Naive thymus-derived CD4-positive, alpha-beta T cell (primary cell): ENCODE measurements at regions not wholly inside any gene's neighbourhood (a gene's known extent, or its start where the extent isn't known, plus 50 kb on each side); places are given as distances from the start of the nearest gene placed in this dataset.

Experiments
- ATAC-seq: fragments of 150-1000 bp; cut with Tn5 transposase; 2 replicates; pipeline ENCODE4 v1.10.0; 2021; ENCODE audit warnings: mild to moderate bottlenecking, moderate library complexity
- CTCF ChIA-PET: fragments of 350-600 bp; sonication (Branson Sonifier 250); formaldehyde crosslinking; loops from one replicate; lab custom pipeline; 2021; ENCODE audit warnings: antibody characterized with exemption; lab: Charles Lee
- POLR2A ChIA-PET: fragments of 350-600 bp; sonication (Branson Sonifier 250); formaldehyde crosslinking; loops from one replicate; lab custom pipeline; 2021; ENCODE audit warnings: antibody characterized with exemption, inconsistent platforms; lab: Charles Lee
- DNase-seq, 9 donors: peaks; one replicate each; pipeline versions ENCODE4 v3.0.0 to v3.0.0-alpha.2; 2020 to 2022; ENCODE audit warnings: mixed read lengths in 1 of 9
- H3K27ac ChIP-seq: one replicate; pipeline ENCODE4 v1.7.0; 2013; ENCODE audit warnings: mild to moderate bottlenecking, low read depth, low read length, moderate library complexity
- H3K27me3 ChIP-seq, 2 donors: one replicate each; pipeline ENCODE4 v1.7.0; 2013; ENCODE audit warnings: low read length in 2 of 2, mild to moderate bottlenecking in 2 of 2, moderate library complexity in 2 of 2; ENCODE audit not compliant: control insufficient read depth in 2 of 2, insufficient read depth in 2 of 2
- H3K36me3 ChIP-seq, 3 experiments: 1 replicate in 2 of 3; 2 replicates in 1 of 3; pipeline ENCODE4 v1.7.0; 2013; ENCODE audit warnings: low read length in 3 of 3, mild to moderate bottlenecking in 3 of 3, moderate library complexity in 1 of 3; ENCODE audit not compliant: insufficient read depth in 3 of 3, control insufficient read depth in 2 of 3
- H3K4me1 ChIP-seq, 2 donors: one replicate each; pipeline ENCODE4 v1.7.0; 2013; ENCODE audit warnings: low read length in 2 of 2, mild to moderate bottlenecking in 2 of 2, moderate library complexity in 1 of 2; ENCODE audit not compliant: control insufficient read depth in 2 of 2, insufficient read depth in 2 of 2
- H3K4me3 ChIP-seq: 2 replicates; pipeline ENCODE4 v1.7.0; 2013; ENCODE audit warnings: mild to moderate bottlenecking, low read length
- H3K9me3 ChIP-seq, 3 experiments: 1 replicate in 2 of 3; 2 replicates in 1 of 3; pipeline ENCODE4 v1.7.0; 2013; ENCODE audit warnings: low read length in 3 of 3; ENCODE audit not compliant: control insufficient read depth in 2 of 3
- H3K27ac Mint-ChIP-seq, 9 donors: one replicate each; pipeline ENCODE4 v1.8.0; 2020 to 2022; ENCODE audit warnings: mixed read lengths in 9 of 9, mild to moderate bottlenecking in 8 of 9, moderate library complexity in 5 of 9, inconsistent platforms in 2 of 9
- H3K27me3 Mint-ChIP-seq, 5 donors: one replicate each; pipeline ENCODE4 v1.8.0; 2021 to 2022; ENCODE audit warnings: mixed read lengths in 5 of 5, mild to moderate bottlenecking in 1 of 5
- H3K36me3 Mint-ChIP-seq, 5 donors: one replicate each; pipeline ENCODE4 v1.8.0; 2020 to 2022; ENCODE audit warnings: mixed read lengths in 5 of 5, mild to moderate bottlenecking in 3 of 5, inconsistent platforms in 1 of 5
- H3K4me1 Mint-ChIP-seq, 7 donors: one replicate each; pipeline ENCODE4 v1.8.0; 2020 to 2022; ENCODE audit warnings: mixed read lengths in 7 of 7, mild to moderate bottlenecking in 3 of 7, inconsistent platforms in 1 of 7
- H3K4me3 Mint-ChIP-seq, 10 donors: one replicate each; pipeline ENCODE4 v1.8.0; 2020 to 2022; ENCODE audit warnings: mild to moderate bottlenecking in 10 of 10, mixed read lengths in 10 of 10, moderate library complexity in 6 of 10, inconsistent platforms in 2 of 10
- H3K9me3 Mint-ChIP-seq, 11 donors: one replicate each; pipeline ENCODE4 v1.8.0; 2020 to 2022; ENCODE audit warnings: mixed read lengths in 11 of 11, mild to moderate bottlenecking in 4 of 11, inconsistent platforms in 1 of 11, moderate library complexity in 1 of 11
- intact Hi-C, 2 donors: fragments of 100-400 bp; cut with micrococcal nuclease; formaldehyde crosslinking; loops; one replicate each; pipeline ENCODE4 v1.15.1; 2023

GRCh38 chr20:48284837-48285236 lies 499.6 kb upstream of the SULF2 start:
- H3K9me3 Mint-ChIP-seq, result no peaks in the 10 kb centered on the region
- H3K36me3 ChIP-seq, result no peaks in the 10 kb centered on the region
- no peaks in the 10 kb centered on the region for H3K27me3 ChIP-seq
- ATAC-seq (no peak), DNase-seq (no peak)
- intact Hi-C loops, result no loop called here
- H3K4me3 Mint-ChIP-seq, result no peak overlapping the region
- no peaks in the 10 kb centered on the region for H3K4me1 Mint-ChIP-seq
- ChIA-PET CTCF (no interaction called here), POLR2A (no interaction called here)
- H3K27me3 Mint-ChIP-seq, result peaks cover 2 to 38% (median 23%) of the 10 kb centered on the region in 5 donors
- no peak overlapping the region for H3K27ac ChIP-seq
- H3K9me3 ChIP-seq, result no peaks in the 10 kb centered on the region
- no peak overlapping the region for H3K27ac Mint-ChIP-seq
- no peak overlapping the region for H3K4me3 ChIP-seq
- H3K36me3 Mint-ChIP-seq, result no peaks in the 10 kb centered on the region
- H3K4me1 ChIP-seq, result no peaks in the 10 kb centered on the region

- no peak for DNase-seq
Observed at GRCh38 chr20:48284315-48284714, 499.0 kb upstream of the SULF2 start.

DNA sequence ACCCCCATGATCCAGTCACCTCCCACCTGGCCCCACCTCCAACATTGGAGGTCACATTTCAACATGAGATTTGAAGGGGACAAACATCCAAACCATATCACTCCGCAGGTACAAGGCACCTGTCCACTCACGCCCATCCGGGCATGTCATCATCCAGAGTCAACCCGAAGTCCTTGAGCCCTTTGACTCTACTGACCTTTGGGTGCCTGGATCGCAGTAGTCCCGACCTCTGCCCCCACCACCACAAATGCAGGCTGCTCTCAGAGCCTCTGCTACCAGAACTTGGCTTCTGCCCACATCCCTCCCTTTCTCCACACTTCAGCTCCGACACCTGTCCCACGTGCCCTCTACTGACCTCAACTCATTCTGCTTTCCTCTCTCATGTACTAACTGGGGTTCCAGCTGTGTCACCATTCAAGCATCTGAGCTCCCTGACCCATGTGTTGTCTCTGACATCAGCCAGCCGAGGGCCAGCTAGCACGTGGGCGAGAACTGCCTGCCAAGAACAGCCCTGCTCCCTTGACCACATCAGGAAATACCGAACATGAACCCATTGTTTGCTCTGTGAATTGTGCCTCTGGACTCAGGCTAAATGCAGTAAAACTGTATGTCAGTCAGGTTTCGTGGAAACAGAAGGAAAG lies 498.3 kb upstream of the SULF2 start:
- Mint-ChIP-seq H3K27me3 (peaks cover 2 to 30% (median 17%) of the 10 kb centered on the region in 5 donors), H3K4me3 (no peak overlapping the region), H3K4me1 (no peaks in the 10 kb centered on the region), H3K9me3 (no peaks in the 10 kb centered on the region), H3K36me3 (no peaks in the 10 kb centered on the region), H3K27ac (no peak overlapping the region)
- Histone ChIP-seq H3K4me1 (no peaks in the 10 kb centered on the region), H3K9me3 (no peaks in the 10 kb centered on the region), H3K27me3 (no peaks in the 10 kb centered on the region), H3K36me3 (no peaks in the 10 kb centered on the region), H3K27ac (no peak overlapping the region), H3K4me3 (no peak overlapping the region)
- DNase-seq (no peak), ATAC-seq (no peak)
- ChIA-PET CTCF (no interaction called here), POLR2A (no interaction called here)
- intact Hi-C loops, result no loop called here

More at GRCh38 chr20:48284315-48284714, 499.0 kb upstream of the SULF2 start:
- Histone ChIP-seq H3K27ac (no peak overlapping the region), H3K27me3 (no peaks in the 10 kb centered on the region), H3K4me3 (no peak overlapping the region), H3K4me1 (no peaks in the 10 kb centered on the region), H3K36me3 (no peaks in the 10 kb centered on the region), H3K9me3 (no peaks in the 10 kb centered on the region)
- intact Hi-C loops, result no loop called here
- no peak for ATAC-seq
- H3K4me1 Mint-ChIP-seq, result no peaks in the 10 kb centered on the region
- POLR2A ChIA-PET, result no interaction called here
- H3K27ac Mint-ChIP-seq, result no peak overlapping the region
- H3K9me3 Mint-ChIP-seq, result no peaks in the 10 kb centered on the region
- H3K27me3 Mint-ChIP-seq, result peaks cover 2 to 35% (median 21%) of the 10 kb centered on the region in 5 donors
- no peak overlapping the region for H3K4me3 Mint-ChIP-seq
- CTCF ChIA-PET, result no interaction called here
- no peaks in the 10 kb centered on the region for H3K36me3 Mint-ChIP-seq

DNA sequence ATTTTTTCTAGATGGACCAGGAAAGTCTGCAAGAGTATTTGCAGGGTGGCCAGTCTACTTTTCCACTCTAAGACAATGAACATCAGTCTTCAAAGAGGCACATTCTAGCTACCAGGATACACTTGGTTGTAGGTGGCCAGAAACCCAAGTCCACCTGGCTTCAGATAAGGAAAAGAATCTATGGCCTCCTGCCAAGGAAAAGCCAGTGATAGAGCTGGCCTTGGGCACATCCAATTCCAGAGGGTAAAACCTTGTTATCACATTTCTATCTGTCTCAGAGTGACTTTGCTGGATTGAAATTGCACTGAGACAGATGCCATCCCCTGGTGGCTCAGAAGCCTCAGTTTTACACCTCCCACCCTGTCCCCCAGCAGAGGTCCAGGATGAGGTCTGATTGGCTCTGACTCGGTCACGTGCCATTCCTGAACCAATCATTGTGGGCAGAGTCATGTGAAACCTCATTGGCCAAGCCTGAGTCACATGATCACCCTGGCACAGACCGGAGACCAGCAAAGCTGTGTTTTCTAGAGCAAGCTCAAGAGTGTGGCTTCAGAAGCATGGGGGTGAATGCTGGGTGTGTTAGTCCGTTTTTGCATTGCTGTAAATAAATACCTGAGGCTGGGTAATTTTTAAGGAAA lies 497.4 kb upstream of the SULF2 start:
- Mint-ChIP-seq H3K27me3 (peaks cover 2 to 28% (median 19%) of the 10 kb centered on the region in 5 donors), H3K9me3 (peaks cover 0 to 3% (median 0%) of the 10 kb centered on the region in 11 donors), H3K36me3 (no peaks in the 10 kb centered on the region), H3K4me3 (no peak overlapping the region), H3K27ac (no peak overlapping the region), H3K4me1 (no peaks in the 10 kb centered on the region)
- no peaks in the 10 kb centered on the region for H3K4me1 ChIP-seq
- POLR2A ChIA-PET, result no interaction called here
- no peaks in the 10 kb centered on the region for H3K36me3 ChIP-seq
- ATAC-seq (no peak), DNase-seq (no peak)
- H3K9me3 ChIP-seq, result no peaks in the 10 kb centered on the region
- CTCF ChIA-PET, result no interaction called here
- intact Hi-C loops, result no loop called here
- no peaks in the 10 kb centered on the region for H3K27me3 ChIP-seq
- H3K27ac ChIP-seq, result no peak overlapping the region
- H3K4me3 ChIP-seq, result no peak overlapping the region

- Mint-ChIP-seq H3K4me3 (no peak overlapping the region), H3K27me3 (peaks cover 0 to 26% (median 24%) of the 10 kb centered on the region in 5 donors), H3K4me1 (no peaks in the 10 kb centered on the region), H3K9me3 (peaks cover 0 to 3% (median 0%) of the 10 kb centered on the region in 11 donors), H3K36me3 (no peaks in the 10 kb centered on the region), H3K27ac (no peak overlapping the region)
- POLR2A ChIA-PET, result no interaction called here
- DNase-seq, result no peak
- no peaks in the 10 kb centered on the region for H3K9me3 ChIP-seq
- intact Hi-C loops, result no loop called here
- H3K27ac ChIP-seq, result no peak overlapping the region
- no peaks in the 10 kb centered on the region for H3K27me3 ChIP-seq
- no peak for ATAC-seq
- no peak overlapping the region for H3K4me3 ChIP-seq
- no peaks in the 10 kb centered on the region for H3K4me1 ChIP-seq
- no peaks in the 10 kb centered on the region for H3K36me3 ChIP-seq
- CTCF ChIA-PET, result no interaction called here
Observed at GRCh38 chr20:48281501-48281900, 496.2 kb upstream of the SULF2 start.

- no peak for ATAC-seq
- peaks cover 0 to 14% (median 4%) of the 10 kb centered on the region in 11 donors for H3K9me3 Mint-ChIP-seq
Observed at GRCh38 chr20:48278961-48279481, 493.7 kb upstream of the SULF2 start.

More at GRCh38 chr20:48278961-48279481, 493.7 kb upstream of the SULF2 start:
- ChIA-PET CTCF (interaction anchor here (0.6 kb wide), 1 partner anchor 9 kb away, joined by 3 read pairs; no protein-coding TSS in a partner anchor), POLR2A (no interaction called here)
- Mint-ChIP-seq H3K27ac (no peak overlapping the region), H3K4me3 (no peak overlapping the region), H3K27me3 (peaks cover 0 to 39% (median 29%) of the 10 kb centered on the region in 5 donors), H3K36me3 (peaks cover 0 to 4% (median 0%) of the 10 kb centered on the region in 5 donors), H3K4me1 (no peaks in the 10 kb centered on the region)
- H3K27me3 ChIP-seq, result no peaks in the 10 kb centered on the region
- no peaks in the 10 kb centered on the region for H3K4me1 ChIP-seq
- intact Hi-C loops, result no loop called here
- H3K9me3 ChIP-seq, result no peaks in the 10 kb centered on the region
- H3K27ac ChIP-seq, result no peak overlapping the region
- no peak overlapping the region for H3K4me3 ChIP-seq
- no peak for DNase-seq
- no peaks in the 10 kb centered on the region for H3K36me3 ChIP-seq
